ENCODE measurements at regions not wholly inside any gene's neighbourhood (a gene's known extent, or its start where the extent isn't known, plus 50 kb on each side); places are given as distances from the start of the nearest gene placed in this dataset.

GRCh38 chr5:56466136-56466816 lies 233.1 kb upstream of the ANKRD55 start:
- H3K4me1 Mint-ChIP-seq (ENCODE audit: insufficient read depth, unreplicated experiment), result peaks cover 7% of the 10 kb centered on the region
- H3K36me3 Mint-ChIP-seq (ENCODE audit: insufficient read depth, unreplicated experiment), result no peaks in the 10 kb centered on the region
- no peaks in the 10 kb centered on the region for H3K27me3 Mint-ChIP-seq (ENCODE audit: insufficient read depth, unreplicated experiment)
- intact Hi-C loops (cut with micrococcal nuclease), result no loop called here
- no TSS peak for BruUV-seq (replicated peaks)
- ChIA-PET CTCF (no interaction called here), POLR2A (no interaction called here)
- no peak for DNase-seq (ENCODE audit: unreplicated experiment)
- no peak for TF ChIP-seq CTCF (IDR thresholded peaks at IDR 0.05; ENCODE audit: unreplicated experiment)
- no peak overlapping the region for H3K4me3 Mint-ChIP-seq (ENCODE audit: unreplicated experiment)
- no peaks in the 10 kb centered on the region for H3K9me3 Mint-ChIP-seq (ENCODE audit: unreplicated experiment)
- H3K27ac Mint-ChIP-seq (ENCODE audit: low read depth, unreplicated experiment), result no peak overlapping the region

GRCh38 chr5:56465769-56466135 lies 232.6 kb upstream of the ANKRD55 start:
- Mint-ChIP-seq H3K4me3 (ENCODE audit: unreplicated experiment) (no peak overlapping the region), H3K36me3 (ENCODE audit: insufficient read depth, unreplicated experiment) (no peaks in the 10 kb centered on the region), H3K27me3 (ENCODE audit: insufficient read depth, unreplicated experiment) (no peaks in the 10 kb centered on the region), H3K9me3 (ENCODE audit: unreplicated experiment) (no peaks in the 10 kb centered on the region), H3K27ac (ENCODE audit: low read depth, unreplicated experiment) (no peak overlapping the region), H3K4me1 (ENCODE audit: insufficient read depth, unreplicated experiment) (peaks cover 7% of the 10 kb centered on the region)
- intact Hi-C loops (cut with micrococcal nuclease), result no loop called here
- CTCF ChIA-PET, result no interaction called here
- no peak for DNase-seq (ENCODE audit: unreplicated experiment)
- POLR2A ChIA-PET, result no interaction called here
- no peak for TF ChIP-seq CTCF (IDR thresholded peaks at IDR 0.05; ENCODE audit: unreplicated experiment)
- no TSS peak for BruUV-seq (replicated peaks)

- no peaks in the 10 kb centered on the region for H3K36me3 Mint-ChIP-seq (ENCODE audit: insufficient read depth, unreplicated experiment)
- no TSS peak for BruUV-seq (replicated peaks)
- intact Hi-C loops (cut with micrococcal nuclease), result no loop called here
- H3K27ac Mint-ChIP-seq (ENCODE audit: low read depth, unreplicated experiment), result no peak overlapping the region
- no peaks in the 10 kb centered on the region for H3K9me3 Mint-ChIP-seq (ENCODE audit: unreplicated experiment)
- no peak for DNase-seq (ENCODE audit: unreplicated experiment)
- TF ChIP-seq CTCF (IDR thresholded peaks at IDR 0.05; ENCODE audit: unreplicated experiment), result no peak
- no peak overlapping the region for H3K4me3 Mint-ChIP-seq (ENCODE audit: unreplicated experiment)
- ChIA-PET CTCF (no interaction called here), POLR2A (no interaction called here)
- peaks cover 7% of the 10 kb centered on the region for H3K4me1 Mint-ChIP-seq (ENCODE audit: insufficient read depth, unreplicated experiment)
- no peaks in the 10 kb centered on the region for H3K27me3 Mint-ChIP-seq (ENCODE audit: insufficient read depth, unreplicated experiment)
These were observed 232.0 kb upstream of the ANKRD55 start for GRCh38 chr5:56464935-56465768.

- intact Hi-C loops (cut with micrococcal nuclease), result no loop called here
- Mint-ChIP-seq H3K4me3 (ENCODE audit: unreplicated experiment) (no peak overlapping the region), H3K36me3 (ENCODE audit: insufficient read depth, unreplicated experiment) (no peaks in the 10 kb centered on the region), H3K27ac (ENCODE audit: low read depth, unreplicated experiment) (no peak overlapping the region), H3K4me1 (ENCODE audit: insufficient read depth, unreplicated experiment) (peaks cover 7% of the 10 kb centered on the region), H3K9me3 (ENCODE audit: unreplicated experiment) (no peaks in the 10 kb centered on the region), H3K27me3 (ENCODE audit: insufficient read depth, unreplicated experiment) (no peaks in the 10 kb centered on the region)
- no TSS peak for BruUV-seq (replicated peaks)
- no peak for TF ChIP-seq CTCF (IDR thresholded peaks at IDR 0.05; ENCODE audit: unreplicated experiment)
- DNase-seq (ENCODE audit: unreplicated experiment), result no peak
- ChIA-PET CTCF (no interaction called here), POLR2A (no interaction called here)
These were observed 230.9 kb upstream of the ANKRD55 start for GRCh38 chr5:56463944-56464571.

All from MCF 10A (cell line).